CD4-positive, alpha-beta T cell treated with Interleukin-10 for 1 hour (primary cell): ENCODE measurements at regions not wholly inside any gene's neighbourhood (a gene's known extent, or its start where the extent isn't known, plus 50 kb on each side); places are given as distances from the start of the nearest gene placed in this dataset.
A peak's percentile ranks its signal among the peaks of the same experiment; 100 is the strongest.
"Not testable (repeated sequence)": the region's sequence is repeated elsewhere in the genome, so short reads cannot be mapped to it uniquely, and the experiment has no call there.

Source experiments
- DNase-seq: peaks from one replicate; pipeline ENCODE4 v3.0.0-alpha.2; 2020

DNA sequence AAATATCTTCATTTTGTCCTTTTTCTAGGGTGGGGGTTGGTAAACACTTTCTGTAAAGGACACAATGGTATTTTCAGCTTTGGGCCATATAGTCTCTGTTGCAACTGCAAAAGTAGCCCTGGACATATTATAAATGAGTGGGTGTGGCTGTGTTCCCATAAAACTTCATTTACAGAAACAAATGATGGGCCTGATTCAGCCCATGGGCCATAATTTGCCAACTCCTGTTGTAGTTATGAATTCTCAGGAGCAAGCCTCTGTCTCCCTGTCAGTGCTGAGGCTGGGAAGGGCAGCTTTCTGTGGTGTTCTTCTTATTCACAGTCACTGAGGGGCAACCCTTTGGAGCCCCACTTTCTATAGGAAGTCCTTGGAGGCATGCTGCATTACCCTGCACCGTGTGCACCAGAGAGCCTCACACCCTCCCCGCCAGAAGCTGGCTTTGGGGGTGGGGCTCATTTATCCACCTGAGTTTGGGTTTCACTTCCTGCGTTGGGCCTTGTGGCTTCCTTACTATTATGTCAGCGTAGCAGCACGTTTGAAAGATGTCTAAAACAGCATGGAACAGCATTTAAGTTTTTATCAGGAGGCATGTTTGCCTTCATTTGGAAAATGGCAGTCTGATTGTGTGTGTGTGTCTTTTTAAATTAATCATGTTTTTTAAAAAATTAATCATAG is 60.8 kb upstream of the FAN1 start:
- DNase-seq = peak; percentile 53

DNA sequence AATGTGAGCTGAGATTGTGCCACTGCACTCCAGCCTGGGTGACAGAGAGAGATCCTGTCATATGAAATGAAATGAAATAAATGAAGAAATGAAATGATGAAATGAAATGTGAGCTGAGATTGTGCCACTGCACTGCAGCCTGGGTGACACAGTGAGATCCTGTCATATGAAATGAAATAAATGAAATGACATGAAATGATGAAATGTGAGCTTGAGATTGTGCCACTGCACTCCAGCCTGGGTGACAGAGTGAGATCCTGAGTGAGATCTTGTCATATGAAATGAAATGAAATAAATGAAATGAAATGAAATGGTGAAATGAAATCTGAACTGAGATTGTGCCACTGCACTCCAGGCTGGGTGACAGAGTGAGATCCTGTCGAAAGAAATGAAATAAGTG is 58.2 kb upstream of the FAN1 start:
- DNase-seq = not testable (repeated sequence)
